ENCODE measurements at regions not wholly inside any gene's neighbourhood (a gene's known extent, or its start where the extent isn't known, plus 50 kb on each side); places are given as distances from the start of the nearest gene placed in this dataset.

DNA sequence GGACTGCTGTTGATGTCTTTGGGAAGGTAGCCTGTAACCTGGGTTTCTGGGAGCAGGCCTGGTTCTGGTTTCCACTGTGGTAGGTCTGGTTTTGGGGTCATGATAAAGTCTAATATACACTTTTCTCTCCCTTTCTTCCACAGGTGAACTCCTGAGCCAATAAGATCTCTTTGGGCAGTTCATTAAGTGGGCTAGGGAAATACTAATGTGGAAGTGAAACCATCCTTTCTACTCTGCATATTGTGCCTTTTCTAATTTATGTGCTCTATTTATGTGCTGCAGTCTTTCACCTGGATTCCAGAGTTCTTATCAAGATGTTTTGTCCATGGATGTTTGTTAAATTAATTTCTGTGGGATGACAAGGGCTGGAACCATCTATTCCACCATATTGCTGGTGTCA is 165.7 kb upstream of the PTPRK start:
- H3K23ac ChIP-seq (ENCODE audit: low read length) = no peak overlapping the region
- no peak overlapping the region for H3K27ac ChIP-seq (ENCODE audit: low read depth, low read length)
- no peaks in the 10 kb centered on the region for H3K27me3 ChIP-seq (ENCODE audit: insufficient read depth, low read length, poor library complexity)
- H3K79me1 ChIP-seq (ENCODE audit: low read length) = no peaks in the 10 kb centered on the region
- H2BK120ac ChIP-seq (ENCODE audit: low read depth, low read length) = no peak overlapping the region
- no peak overlapping the region for H2BK5ac ChIP-seq (ENCODE audit: low read length)
- no peak overlapping the region for H3K9ac ChIP-seq (ENCODE audit: low read length)
- H2AK5ac ChIP-seq (ENCODE audit: low read length) = no peak overlapping the region
- no peaks in the 10 kb centered on the region for H3K36me3 ChIP-seq (ENCODE audit: control insufficient read depth, insufficient read depth, low read length)
- DNase-seq = no peak
- H3K4me2 ChIP-seq (ENCODE audit: low read length) = no peak overlapping the region
- H4K8ac ChIP-seq (ENCODE audit: low read depth, low read length) = no peak overlapping the region
- no peaks in the 10 kb centered on the region for H3K4me1 ChIP-seq (ENCODE audit: control insufficient read depth, low read depth, low read length)
- no peaks in the 10 kb centered on the region for H3K79me2 ChIP-seq (ENCODE audit: control insufficient read depth, insufficient read depth, low read length)
- no peak overlapping the region for H3K4me3 ChIP-seq (ENCODE audit: low read length)
- no peak overlapping the region for H3K4ac ChIP-seq (ENCODE audit: low read depth, low read length)
- H3K56ac ChIP-seq (ENCODE audit: low read length) = no peak overlapping the region
- no peak overlapping the region for H2BK15ac ChIP-seq (replicated peaks; ENCODE audit: low read depth)
- no peak overlapping the region for H3K18ac ChIP-seq (ENCODE audit: low read length)
- H4K5ac ChIP-seq (ENCODE audit: low read length) = no peak overlapping the region

DNA sequence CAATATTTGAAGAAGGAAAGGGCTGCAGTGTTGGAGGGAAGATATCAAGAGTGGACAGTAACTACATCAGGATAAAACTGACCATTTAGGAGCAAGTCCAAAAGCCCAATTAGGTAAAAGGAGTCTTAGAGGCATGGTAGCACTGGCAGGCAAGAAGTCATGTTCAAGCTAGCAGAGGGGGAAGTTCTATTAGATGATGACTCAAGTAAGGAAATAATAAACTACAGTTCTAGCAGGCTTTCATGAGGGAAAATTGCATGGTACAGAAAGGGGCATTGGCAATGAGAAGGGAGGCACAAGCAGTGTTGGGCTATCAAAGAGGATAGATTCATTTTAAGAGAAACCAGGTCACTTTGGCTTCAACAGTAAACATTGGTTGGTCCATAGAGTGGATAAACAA is 156.1 kb upstream of the PTPRK start:
- H3K79me2 ChIP-seq (ENCODE audit: control insufficient read depth, insufficient read depth, low read length) = no peaks in the 10 kb centered on the region

GRCh38 chr6:128672023-128672422 is 151.6 kb upstream of the PTPRK start:
- Histone ChIP-seq H3K27ac (ENCODE audit: low read depth, low read length) (no peak overlapping the region), H4K5ac (ENCODE audit: low read length) (no peak overlapping the region), H3K18ac (ENCODE audit: low read length) (no peak overlapping the region), H2BK15ac (replicated peaks; ENCODE audit: low read depth) (no peak overlapping the region), H3K9ac (ENCODE audit: low read length) (no peak overlapping the region), H2BK5ac (ENCODE audit: low read length) (no peak overlapping the region), H3K4ac (ENCODE audit: low read depth, low read length) (no peak overlapping the region), H3K4me1 (ENCODE audit: control insufficient read depth, low read depth, low read length) (no peaks in the 10 kb centered on the region), H4K8ac (ENCODE audit: low read depth, low read length) (no peak overlapping the region), H3K56ac (ENCODE audit: low read length) (no peak overlapping the region), H3K4me3 (ENCODE audit: low read length) (no peak overlapping the region), H2BK120ac (ENCODE audit: low read depth, low read length) (no peak overlapping the region), H2AK5ac (ENCODE audit: low read length) (no peak overlapping the region), H3K27me3 (ENCODE audit: insufficient read depth, low read length, poor library complexity) (no peaks in the 10 kb centered on the region), H3K79me1 (ENCODE audit: low read length) (no peaks in the 10 kb centered on the region), H3K36me3 (ENCODE audit: control insufficient read depth, insufficient read depth, low read length) (no peaks in the 10 kb centered on the region), H3K79me2 (ENCODE audit: control insufficient read depth, insufficient read depth, low read length) (no peaks in the 10 kb centered on the region), H3K4me2 (ENCODE audit: low read length) (no peak overlapping the region), H3K23ac (ENCODE audit: low read length) (no peak overlapping the region)
- WGBS (ENCODE audit: extremely low coverage, insufficient coverage, low lambda C conversion rate) = no CpG with 5 or more reads among the region's 3 CpGs
- DNase-seq = no peak

More for the DNA sequence above, 156.1 kb upstream of the PTPRK start:
- Histone ChIP-seq H3K36me3 (ENCODE audit: control insufficient read depth, insufficient read depth, low read length) (no peaks in the 10 kb centered on the region), H3K18ac (ENCODE audit: low read length) (no peak overlapping the region), H2BK120ac (ENCODE audit: low read depth, low read length) (no peak overlapping the region), H2AK5ac (ENCODE audit: low read length) (no peak overlapping the region), H3K4ac (ENCODE audit: low read depth, low read length) (no peak overlapping the region), H3K4me3 (ENCODE audit: low read length) (no peak overlapping the region), H3K23ac (ENCODE audit: low read length) (no peak overlapping the region), H2BK5ac (ENCODE audit: low read length) (no peak overlapping the region), H3K9ac (ENCODE audit: low read length) (no peak overlapping the region), H3K27ac (ENCODE audit: low read depth, low read length) (no peak overlapping the region), H3K4me2 (ENCODE audit: low read length) (no peak overlapping the region), H3K79me1 (ENCODE audit: low read length) (no peaks in the 10 kb centered on the region), H3K4me1 (ENCODE audit: control insufficient read depth, low read depth, low read length) (no peaks in the 10 kb centered on the region), H2BK15ac (replicated peaks; ENCODE audit: low read depth) (no peak overlapping the region), H3K56ac (ENCODE audit: low read length) (no peak overlapping the region), H4K5ac (ENCODE audit: low read length) (no peak overlapping the region), H3K27me3 (ENCODE audit: insufficient read depth, low read length, poor library complexity) (no peaks in the 10 kb centered on the region), H4K8ac (ENCODE audit: low read depth, low read length) (no peak overlapping the region)
- no peak for DNase-seq

DNA sequence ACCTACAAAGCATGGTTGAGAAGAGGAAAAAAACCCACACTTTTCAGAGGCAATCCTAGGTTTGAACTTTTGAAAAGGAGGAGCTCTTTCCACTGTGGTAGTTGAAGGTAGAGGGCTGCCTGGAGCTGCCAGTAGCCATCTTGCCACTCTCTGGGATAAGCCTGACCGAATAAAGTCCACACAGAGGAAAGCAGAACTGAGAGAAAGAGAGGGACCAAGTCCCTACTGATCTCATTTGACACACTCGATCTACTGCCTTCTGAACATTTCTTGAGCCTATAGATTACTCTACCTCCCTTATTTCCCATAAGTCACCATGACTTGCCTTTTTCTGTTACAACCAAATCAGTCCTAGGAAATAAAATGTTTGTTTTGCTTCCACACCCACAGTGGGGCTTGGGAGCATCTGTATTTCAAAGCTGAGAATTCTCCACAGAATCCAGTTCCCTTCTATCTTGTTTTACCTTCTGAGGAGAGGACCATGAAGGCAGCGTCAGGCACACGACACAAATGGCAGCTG is 147.0 kb upstream of the PTPRK start:
- no peak overlapping the region for H2BK15ac ChIP-seq (replicated peaks; ENCODE audit: low read depth)
- no peaks in the 10 kb centered on the region for H3K4me1 ChIP-seq (ENCODE audit: control insufficient read depth, low read depth, low read length)
- H3K4me3 ChIP-seq (ENCODE audit: low read length) = no peak overlapping the region
- H2BK5ac ChIP-seq (ENCODE audit: low read length) = no peak overlapping the region
- no peak overlapping the region for H2BK120ac ChIP-seq (ENCODE audit: low read depth, low read length)
- no peak overlapping the region for H3K27ac ChIP-seq (ENCODE audit: low read depth, low read length)
- H4K5ac ChIP-seq (ENCODE audit: low read length) = no peak overlapping the region
- H3K9ac ChIP-seq (ENCODE audit: low read length) = no peak overlapping the region
- no peak for DNase-seq
- no peak overlapping the region for H3K18ac ChIP-seq (ENCODE audit: low read length)
- H2AK5ac ChIP-seq (ENCODE audit: low read length) = no peak overlapping the region
- no peak overlapping the region for H3K4ac ChIP-seq (ENCODE audit: low read depth, low read length)
- no peaks in the 10 kb centered on the region for H3K27me3 ChIP-seq (ENCODE audit: insufficient read depth, low read length, poor library complexity)
- H3K79me1 ChIP-seq (ENCODE audit: low read length) = no peaks in the 10 kb centered on the region
- H3K36me3 ChIP-seq (ENCODE audit: control insufficient read depth, insufficient read depth, low read length) = no peaks in the 10 kb centered on the region
- no CpG with 5 or more reads among the region's 4 CpGs for WGBS (ENCODE audit: extremely low coverage, insufficient coverage, low lambda C conversion rate)
- no peak overlapping the region for H3K4me2 ChIP-seq (ENCODE audit: low read length)
- no peak overlapping the region for H3K56ac ChIP-seq (ENCODE audit: low read length)
- no peak overlapping the region for H3K23ac ChIP-seq (ENCODE audit: low read length)
- H3K79me2 ChIP-seq (ENCODE audit: control insufficient read depth, insufficient read depth, low read length) = no peaks in the 10 kb centered on the region
- H4K8ac ChIP-seq (ENCODE audit: low read depth, low read length) = no peak overlapping the region

DNA sequence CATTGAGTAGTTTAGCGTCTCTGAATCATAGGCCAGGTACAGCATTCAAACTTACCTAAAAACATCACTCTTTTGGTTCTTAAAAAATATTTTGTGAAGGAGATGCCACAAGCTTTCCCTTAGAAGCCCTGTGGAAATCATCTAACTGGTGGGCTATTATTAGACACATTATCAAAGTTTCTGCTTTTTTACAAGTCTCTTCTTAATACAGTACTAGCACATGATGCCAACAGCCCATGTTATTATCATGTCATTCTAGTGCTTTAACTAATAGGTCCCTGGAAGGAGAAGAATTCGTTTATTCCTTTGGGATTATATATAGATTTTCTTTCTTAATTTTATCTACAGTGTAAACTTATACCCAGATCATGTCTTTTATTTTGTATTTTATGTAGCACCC is 146.0 kb upstream of the PTPRK start:
- no peak overlapping the region for H3K27ac ChIP-seq (ENCODE audit: low read depth, low read length)
- no peaks in the 10 kb centered on the region for H3K36me3 ChIP-seq (ENCODE audit: control insufficient read depth, insufficient read depth, low read length)
- no peaks in the 10 kb centered on the region for H3K79me1 ChIP-seq (ENCODE audit: low read length)
- H2AK5ac ChIP-seq (ENCODE audit: low read length) = no peak overlapping the region
- no peak for DNase-seq
- H3K23ac ChIP-seq (ENCODE audit: low read length) = no peak overlapping the region
- H3K27me3 ChIP-seq (ENCODE audit: insufficient read depth, low read length, poor library complexity) = no peaks in the 10 kb centered on the region
- no peak overlapping the region for H2BK15ac ChIP-seq (replicated peaks; ENCODE audit: low read depth)
- no CpG with 5 or more reads among the region's 2 CpGs for WGBS (ENCODE audit: extremely low coverage, insufficient coverage, low lambda C conversion rate)
- no peak overlapping the region for H3K9ac ChIP-seq (ENCODE audit: low read length)
- H3K79me2 ChIP-seq (ENCODE audit: control insufficient read depth, insufficient read depth, low read length) = no peaks in the 10 kb centered on the region
- no peak overlapping the region for H3K56ac ChIP-seq (ENCODE audit: low read length)
- no peak overlapping the region for H4K5ac ChIP-seq (ENCODE audit: low read length)
- no peaks in the 10 kb centered on the region for H3K4me1 ChIP-seq (ENCODE audit: control insufficient read depth, low read depth, low read length)
- no peak overlapping the region for H4K8ac ChIP-seq (ENCODE audit: low read depth, low read length)
- no peak overlapping the region for H3K4ac ChIP-seq (ENCODE audit: low read depth, low read length)
- no peak overlapping the region for H3K18ac ChIP-seq (ENCODE audit: low read length)
- H2BK5ac ChIP-seq (ENCODE audit: low read length) = no peak overlapping the region
- no peak overlapping the region for H3K4me2 ChIP-seq (ENCODE audit: low read length)
- H3K4me3 ChIP-seq (ENCODE audit: low read length) = no peak overlapping the region
- H2BK120ac ChIP-seq (ENCODE audit: low read depth, low read length) = no peak overlapping the region

DNA sequence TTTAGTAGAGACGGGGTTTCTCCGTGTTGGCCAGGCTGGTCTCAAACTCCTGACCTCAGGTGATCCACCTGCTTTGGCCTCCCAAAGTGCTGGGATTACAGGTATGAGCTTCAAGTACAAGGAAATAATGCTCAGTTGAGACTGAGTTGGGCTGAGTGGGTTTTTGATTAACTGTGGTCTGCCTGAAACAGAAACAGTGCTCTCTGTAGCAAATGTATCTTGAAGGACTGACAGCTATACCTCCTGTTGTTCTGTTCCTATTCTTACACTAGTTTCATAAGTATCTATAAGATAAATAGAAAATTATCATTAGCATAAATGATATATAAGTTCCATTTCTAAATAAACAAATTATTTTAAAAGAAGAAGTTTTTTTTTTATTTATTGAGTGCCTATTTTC is 142.8 kb upstream of the PTPRK start:
- Histone ChIP-seq H4K5ac (ENCODE audit: low read length) (no peak overlapping the region), H3K4me3 (ENCODE audit: low read length) (no peak overlapping the region), H3K56ac (ENCODE audit: low read length) (no peak overlapping the region), H3K79me1 (ENCODE audit: low read length) (no peaks in the 10 kb centered on the region), H2BK120ac (ENCODE audit: low read depth, low read length) (no peak overlapping the region), H3K9ac (ENCODE audit: low read length) (no peak overlapping the region), H3K4ac (ENCODE audit: low read depth, low read length) (no peak overlapping the region), H2AK5ac (ENCODE audit: low read length) (no peak overlapping the region), H2BK5ac (ENCODE audit: low read length) (no peak overlapping the region), H3K27me3 (ENCODE audit: insufficient read depth, low read length, poor library complexity) (no peaks in the 10 kb centered on the region), H3K4me2 (ENCODE audit: low read length) (no peak overlapping the region), H3K18ac (ENCODE audit: low read length) (no peak overlapping the region), H3K23ac (ENCODE audit: low read length) (no peak overlapping the region), H3K27ac (ENCODE audit: low read depth, low read length) (no peak overlapping the region), H3K36me3 (ENCODE audit: control insufficient read depth, insufficient read depth, low read length) (no peaks in the 10 kb centered on the region), H2BK15ac (replicated peaks; ENCODE audit: low read depth) (no peak overlapping the region), H4K8ac (ENCODE audit: low read depth, low read length) (no peak overlapping the region), H3K79me2 (ENCODE audit: control insufficient read depth, insufficient read depth, low read length) (no peaks in the 10 kb centered on the region), H3K4me1 (ENCODE audit: control insufficient read depth, low read depth, low read length) (no peaks in the 10 kb centered on the region)
- WGBS (ENCODE audit: extremely low coverage, insufficient coverage, low lambda C conversion rate) = no CpG with 5 or more reads among the region's 2 CpGs
- no peak for DNase-seq

Measured in mesendoderm (in vitro differentiated cells).